HepG2 (cell line): ENCODE measurements at regions not wholly inside any gene's neighbourhood (a gene's known extent, or its start where the extent isn't known, plus 50 kb on each side); places are given as distances from the start of the nearest gene placed in this dataset.

Experiments
- ATM ChIP-seq: fragments of 450-650 bp; IDR thresholded peaks from 2 replicates; pipeline ENCODE4 v1.7.1; 2017; ENCODE audit warnings: mild to moderate bottlenecking, borderline replicate concordance
- DPF2 ChIP-seq: sonication (generic); formaldehyde crosslinking; IDR thresholded peaks from 2 replicates; pipeline ENCODE4 v1.4.0; 2020; ENCODE audit warnings: mild to moderate bottlenecking, low read depth, missing genetic modification reagents, borderline replicate concordance
- FUBP1 ChIP-seq: sonication (generic); formaldehyde crosslinking; IDR thresholded peaks from 2 replicates; pipeline ENCODE4 v1.5.1; 2020; ENCODE audit warnings: missing genetic modification reagents, mild to moderate bottlenecking, borderline replicate concordance
- HES4 ChIP-seq: sonication (generic); formaldehyde crosslinking; IDR thresholded peaks from 2 replicates; pipeline ENCODE4 v1.9.0; 2021; ENCODE audit warnings: mild to moderate bottlenecking, missing genetic modification reagents, borderline replicate concordance
- MLX ChIP-seq: IDR thresholded peaks from 2 replicates; pipeline ENCODE4 v1.6.1; 2016
- PHF20 ChIP-seq: sonication (generic); formaldehyde crosslinking; IDR thresholded peaks from 2 replicates; pipeline ENCODE4 v1.5.0; 2020; ENCODE audit warnings: mild to moderate bottlenecking, missing genetic modification reagents
- TOPORS ChIP-seq: sonication (generic); formaldehyde crosslinking; IDR thresholded peaks from 2 replicates; pipeline ENCODE4 v1.8.0; 2023; ENCODE audit warnings: mild to moderate bottlenecking, missing genetic modification reagents
- ZBED4 ChIP-seq: sonication (generic); formaldehyde crosslinking; IDR thresholded peaks from 2 replicates; pipeline ENCODE4 v1.4.0; 2020; ENCODE audit warnings: missing genetic modification reagents, borderline replicate concordance
- ZNF205 ChIP-seq: IDR thresholded peaks from 2 replicates; pipeline ENCODE4 v1.6.1; 2018; ENCODE audit warnings: missing biosample characterization, missing genetic modification reagents
- ZNF570 ChIP-seq: sonication (generic); formaldehyde crosslinking; IDR thresholded peaks from 2 replicates; pipeline ENCODE4 v1.4.0; 2020; ENCODE audit warnings: mild to moderate bottlenecking, missing genetic modification reagents, borderline replicate concordance
- ZNF781 ChIP-seq: sonication (generic); formaldehyde crosslinking; IDR thresholded peaks from 2 replicates; pipeline ENCODE4 v1.5.1; 2020; ENCODE audit warnings: borderline replicate concordance, mild to moderate bottlenecking, missing genetic modification reagents; ENCODE audit errors: not compliant biosample characterization
- TF ChIP-seq, protein P1 (sequence below): sonication (generic); formaldehyde crosslinking; IDR thresholded peaks from 2 replicates; pipeline ENCODE4 v1.4.0; 2020; ENCODE audit warnings: missing genetic modification reagents, borderline replicate concordance

- TF ChIP-seq ZNF205 = no peak
- no peak for TF ChIP-seq MLX
- TF ChIP-seq ZNF570 (CRISPR knock-in tag) = no peak
- no peak for TF ChIP-seq HES4 (CRISPR knock-in tag)
- no peak for TF ChIP-seq PHF20 (CRISPR knock-in tag)
- TF ChIP-seq ZNF781 (CRISPR knock-in tag) = no peak
- TF ChIP-seq ATM = no peak
- no peak for TF ChIP-seq DPF2
- TF ChIP-seq, protein P1, sequence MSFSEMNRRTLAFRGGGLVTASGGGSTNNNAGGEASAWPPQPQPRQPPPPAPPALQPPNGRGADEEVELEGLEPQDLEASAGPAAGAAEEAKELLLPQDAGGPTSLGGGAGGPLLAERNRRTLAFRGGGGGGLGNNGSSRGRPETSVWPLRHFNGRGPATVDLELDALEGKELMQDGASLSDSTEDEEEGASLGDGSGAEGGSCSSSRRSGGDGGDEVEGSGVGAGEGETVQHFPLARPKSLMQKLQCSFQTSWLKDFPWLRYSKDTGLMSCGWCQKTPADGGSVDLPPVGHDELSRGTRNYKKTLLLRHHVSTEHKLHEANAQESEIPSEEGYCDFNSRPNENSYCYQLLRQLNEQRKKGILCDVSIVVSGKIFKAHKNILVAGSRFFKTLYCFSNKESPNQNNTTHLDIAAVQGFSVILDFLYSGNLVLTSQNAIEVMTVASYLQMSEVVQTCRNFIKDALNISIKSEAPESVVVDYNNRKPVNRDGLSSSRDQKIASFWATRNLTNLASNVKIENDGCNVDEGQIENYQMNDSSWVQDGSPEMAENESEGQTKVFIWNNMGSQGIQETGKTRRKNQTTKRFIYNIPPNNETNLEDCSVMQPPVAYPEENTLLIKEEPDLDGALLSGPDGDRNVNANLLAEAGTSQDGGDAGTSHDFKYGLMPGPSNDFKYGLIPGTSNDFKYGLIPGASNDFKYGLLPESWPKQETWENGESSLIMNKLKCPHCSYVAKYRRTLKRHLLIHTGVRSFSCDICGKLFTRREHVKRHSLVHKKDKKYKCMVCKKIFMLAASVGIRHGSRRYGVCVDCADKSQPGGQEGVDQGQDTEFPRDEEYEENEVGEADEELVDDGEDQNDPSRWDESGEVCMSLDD (CRISPR knock-in tag) = no peak
- TF ChIP-seq TOPORS (CRISPR knock-in tag) = no peak
- TF ChIP-seq FUBP1 (CRISPR knock-in tag) = no peak
- no peak for TF ChIP-seq ZBED4 (CRISPR knock-in tag)
Measured at GRCh38 chr21:16076465-16076864, 346.7 kb downstream of the USP25 start (continued).
